NCI-H1048 (cell line): ENCODE measurements at regions not wholly inside any gene's neighbourhood (a gene's known extent, or its start where the extent isn't known, plus 50 kb on each side); places are given as distances from the start of the nearest gene placed in this dataset.

Source experiments
- DNase-seq: peaks from one replicate; lab custom pipeline; 2025; lab: John Stamatoyannopoulos, UW

- no peak for DNase-seq
Measured at GRCh38 chr22:27393371-27393770, 408.2 kb downstream of the MN1 start.

GRCh38 chr22:27394806-27395404, 406.7 kb downstream of the MN1 start:
- DNase-seq = no peak

GRCh38 chr22:27397036-27397953, 404.3 kb downstream of the MN1 start:
- DNase-seq = no peak

- no peak for DNase-seq
Measured at GRCh38 chr22:27397954-27398342, 403.6 kb downstream of the MN1 start.

DNA sequence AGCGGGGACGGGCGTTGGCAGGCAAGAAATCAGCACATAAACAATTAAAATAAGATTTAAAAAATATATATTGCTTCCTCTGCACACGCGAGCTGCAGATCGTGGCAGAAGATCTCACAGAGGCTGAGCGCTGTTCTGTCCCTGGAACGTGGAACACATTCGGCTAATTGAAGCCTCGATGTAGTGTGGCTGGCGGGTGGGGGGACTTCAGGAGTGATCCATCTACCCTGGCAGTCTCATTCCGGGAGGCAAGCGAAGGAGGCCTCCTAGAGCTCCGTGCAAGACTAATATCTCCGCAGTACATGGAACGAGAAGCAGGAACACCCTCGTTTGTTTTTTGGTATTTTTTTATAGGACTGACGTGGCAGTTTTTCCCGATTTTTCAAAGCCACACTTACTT, 402.4 kb downstream of the MN1 start:
- no peak for DNase-seq

DNA sequence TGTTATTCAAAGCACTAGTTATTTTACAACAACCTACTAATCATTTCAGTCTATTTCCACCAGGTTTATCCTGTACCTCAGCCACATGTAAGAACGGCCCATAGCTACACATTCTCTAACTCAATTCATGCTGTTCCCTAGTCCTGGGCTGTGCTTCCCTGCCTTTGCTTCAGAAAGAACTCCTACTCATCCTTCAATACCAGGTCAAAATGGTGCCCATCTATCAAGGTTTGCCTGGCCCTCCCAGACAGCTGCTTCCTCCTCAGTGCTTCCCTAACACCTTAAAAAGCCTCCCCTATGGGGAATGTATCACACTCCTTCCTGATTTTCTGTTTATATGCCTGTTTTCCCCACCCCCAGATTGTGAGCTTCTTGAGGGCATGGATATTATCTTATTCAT, 400.7 kb downstream of the MN1 start:
- no peak for DNase-seq

DNA sequence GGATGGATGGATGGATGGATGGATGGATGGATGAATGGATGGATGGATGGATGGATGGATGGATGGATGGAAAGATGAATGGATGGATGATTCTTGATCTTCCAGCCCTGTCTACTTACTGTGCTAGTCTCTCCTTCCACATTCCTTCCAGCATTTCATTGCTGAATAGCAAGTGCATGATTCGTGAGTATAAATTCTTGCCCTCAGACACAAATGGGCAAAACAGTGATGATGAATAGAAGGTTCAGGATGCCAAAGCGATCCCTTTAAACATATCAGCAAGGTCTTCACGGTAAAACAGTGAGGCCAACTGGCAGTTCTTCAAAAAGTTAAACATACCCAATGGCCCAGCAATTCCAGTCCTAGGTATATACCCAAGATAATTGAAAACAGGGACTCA, 400.2 kb downstream of the MN1 start:
- no peak for DNase-seq

GRCh38 chr22:27404441-27404840, 397.1 kb downstream of the MN1 start:
- DNase-seq = no peak

GRCh38 chr22:27405672-27406388, 395.7 kb downstream of the MN1 start:
- DNase-seq = no peak

- no peak for DNase-seq
Measured at GRCh38 chr22:27406389-27406861, 395.1 kb downstream of the MN1 start.

- peak; percentile 85 for DNase-seq
Measured at GRCh38 chr22:27407369-27407985, 394.1 kb downstream of the MN1 start.

DNA sequence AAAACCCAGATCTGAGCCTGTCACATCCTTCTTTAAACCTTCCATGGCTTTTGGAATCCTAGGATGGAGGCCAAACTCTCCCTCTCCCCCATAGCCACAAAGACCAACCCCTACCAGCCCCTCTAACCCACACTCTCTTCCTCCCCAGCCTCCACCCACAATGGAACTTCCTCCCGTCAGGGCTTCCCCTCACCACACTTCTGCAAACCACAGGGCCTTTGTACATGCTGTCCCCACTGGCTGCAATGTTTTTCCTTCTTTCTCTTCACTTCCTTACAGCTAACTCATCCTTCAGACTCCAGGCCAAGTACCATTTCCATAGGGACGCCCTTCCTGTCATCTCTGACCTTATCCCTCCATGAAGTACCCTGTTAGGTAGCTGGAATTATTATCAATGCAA, 393.5 kb downstream of the MN1 start:
- DNase-seq = no peak

DNA sequence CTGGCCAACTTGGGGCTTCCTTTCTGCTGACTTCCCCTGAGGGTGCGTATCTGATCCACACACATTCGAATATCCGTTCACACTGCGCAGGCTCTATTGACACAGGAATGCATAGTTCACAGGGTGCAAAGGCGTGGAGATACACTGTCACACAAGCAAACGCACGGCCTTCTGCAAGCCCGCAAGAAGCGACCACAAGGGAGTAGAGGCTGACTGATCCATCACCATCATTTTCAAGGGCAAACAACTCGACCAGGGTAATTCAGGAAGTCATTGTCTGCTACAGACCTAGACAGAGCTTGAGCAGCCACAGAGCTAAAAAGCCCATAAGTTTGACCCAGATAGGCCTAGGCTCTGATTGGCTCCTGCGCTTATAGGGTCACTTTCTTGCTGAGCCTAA, 392.3 kb downstream of the MN1 start:
- DNase-seq = no peak

DNA sequence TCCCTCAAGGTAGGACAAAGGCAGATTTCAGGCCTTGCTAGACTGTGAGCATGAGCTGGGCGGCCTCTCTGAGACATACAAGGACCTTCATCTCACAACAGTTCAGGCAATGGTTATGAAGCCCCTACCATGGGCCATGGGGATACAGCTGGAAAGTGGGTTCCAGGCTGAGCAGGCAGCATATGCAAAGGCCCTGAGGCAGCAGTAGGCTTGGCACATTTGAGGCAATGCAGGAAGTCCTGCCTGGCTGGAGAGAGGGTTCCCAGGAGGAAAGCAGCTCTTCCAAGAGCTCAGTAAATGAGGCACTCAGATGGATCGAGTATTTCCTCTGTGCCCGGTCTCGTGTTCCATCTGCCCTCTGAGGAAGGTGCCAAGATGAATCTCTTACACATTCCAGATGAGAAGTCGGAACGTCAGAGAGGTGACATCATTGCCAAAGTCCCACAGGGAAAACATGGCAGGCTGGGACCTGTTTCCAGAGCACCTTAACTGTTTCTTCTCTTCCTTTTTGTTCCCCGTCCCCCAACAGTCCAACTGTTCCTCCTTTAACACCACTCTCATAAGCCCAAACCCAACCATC, 388.6 kb downstream of the MN1 start:
- DNase-seq = no peak

DNA sequence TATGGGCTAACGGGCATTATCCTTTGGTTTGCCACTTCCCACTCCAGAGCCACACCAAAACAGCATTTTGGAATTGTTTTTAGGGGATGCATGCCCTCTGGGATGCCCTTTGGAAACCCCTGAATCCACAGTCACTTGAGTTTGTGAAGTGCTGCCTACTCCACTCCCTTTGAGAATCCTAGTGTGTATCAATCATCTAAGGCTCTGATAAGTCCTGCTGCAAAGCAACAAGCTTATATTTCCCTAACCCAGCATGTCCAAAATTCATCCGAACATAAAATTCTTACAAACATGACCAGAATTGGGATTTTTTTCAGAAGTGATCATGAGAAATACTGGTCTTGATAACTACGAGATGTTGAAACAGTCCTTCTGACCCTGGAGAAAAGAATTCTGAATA, 387.9 kb downstream of the MN1 start:
- no peak for DNase-seq

DNA sequence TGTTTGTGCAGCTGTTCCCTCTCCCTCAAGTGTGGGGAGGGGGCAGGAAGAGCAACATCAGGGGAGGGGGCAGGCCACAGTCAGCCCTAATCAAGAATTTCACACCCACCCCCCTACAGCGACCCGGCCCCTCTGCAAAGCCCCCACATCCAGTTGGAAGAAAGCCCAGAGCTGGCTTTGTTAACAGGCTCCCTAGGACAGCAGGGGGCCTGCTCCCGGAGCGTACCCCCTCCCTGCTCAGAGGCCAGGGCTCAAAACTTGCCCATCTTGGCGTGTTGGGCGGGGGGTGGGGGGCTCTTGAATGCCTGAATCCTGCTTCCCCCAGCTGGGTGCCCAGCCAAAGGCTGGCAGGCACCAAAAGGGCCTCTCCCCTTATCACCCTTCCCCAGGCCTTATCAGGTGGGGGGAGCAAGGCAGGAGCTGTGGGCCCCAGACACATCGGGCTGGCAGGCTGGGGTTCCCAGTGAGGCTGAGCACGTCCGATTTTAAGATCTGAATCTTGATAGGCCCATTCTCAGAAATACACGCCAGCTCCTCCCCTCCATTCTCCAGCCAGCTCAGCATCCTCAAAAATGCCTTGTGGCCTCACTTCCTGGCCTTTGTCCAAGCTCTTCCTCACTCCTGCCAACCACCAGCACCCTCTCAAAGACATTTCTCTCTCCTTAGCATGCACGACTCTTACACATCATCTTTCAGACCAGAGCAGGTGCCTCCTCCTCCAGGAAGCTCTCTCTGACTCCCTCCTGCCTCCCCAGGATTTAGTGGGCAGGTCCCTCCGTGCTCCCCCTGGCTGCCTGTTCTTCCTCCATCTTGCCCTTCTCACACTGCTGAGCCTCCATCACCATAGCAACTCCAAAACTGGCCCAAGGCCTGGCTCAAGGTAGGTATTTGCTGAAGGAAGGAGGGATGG, 384.8 kb downstream of the MN1 start:
- no peak for DNase-seq

DNA sequence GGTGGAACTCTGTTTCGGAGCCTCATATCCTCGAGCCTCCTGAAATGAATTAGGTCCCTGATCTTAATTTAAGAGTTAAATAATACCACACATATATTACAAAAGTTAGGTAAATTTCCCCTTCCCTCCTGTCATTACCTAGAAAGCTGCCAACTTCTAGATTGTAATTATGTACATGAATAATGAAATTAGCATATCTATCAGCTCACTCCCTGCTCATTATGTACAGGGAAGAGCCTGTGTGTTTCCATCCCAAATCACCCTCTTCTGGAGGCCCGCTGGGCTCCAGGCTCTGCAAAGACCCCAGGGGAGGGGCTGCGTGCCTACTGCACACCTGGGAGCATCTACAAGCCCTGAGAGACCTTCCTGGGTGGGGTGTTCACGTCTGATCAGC, 384.1 kb downstream of the MN1 start:
- no peak for DNase-seq

- DNase-seq = no peak
Measured at GRCh38 chr22:27418261-27418660, 383.3 kb downstream of the MN1 start.

GRCh38 chr22:27419473-27419872, 382.1 kb downstream of the MN1 start:
- no peak for DNase-seq

DNA sequence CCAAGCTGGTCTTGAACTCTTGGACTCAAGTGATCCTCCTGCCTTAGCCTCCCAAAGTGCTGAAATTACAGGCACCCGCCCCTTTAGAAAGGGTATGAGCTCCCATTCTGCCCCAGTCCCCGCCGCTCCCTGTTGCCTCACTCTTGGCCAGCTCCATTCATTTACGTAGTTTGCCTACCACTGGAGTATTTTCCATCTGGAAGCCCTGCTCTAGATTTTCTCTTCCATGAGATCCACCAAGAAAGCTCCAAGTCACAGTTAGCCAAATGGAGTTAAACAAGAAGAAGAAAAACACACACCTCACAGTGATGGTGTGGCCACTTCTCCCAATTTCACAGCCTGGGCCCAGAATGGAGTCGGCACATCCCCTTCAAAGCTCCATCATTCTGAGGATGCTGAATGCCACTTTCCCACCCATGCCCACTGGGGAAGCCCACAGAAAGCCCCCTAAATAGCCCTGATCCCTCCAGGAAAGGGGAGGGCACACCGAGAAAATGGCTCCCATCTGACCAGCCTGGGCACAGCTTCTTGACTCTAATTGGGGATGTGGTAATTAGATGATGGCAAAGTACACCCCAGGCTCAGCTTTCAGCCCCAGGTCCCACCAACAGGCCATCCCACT, 381.2 kb downstream of the MN1 start:
- no peak for DNase-seq
